HG02852 (cell line): ENCODE measurements at regions not wholly inside any gene's neighbourhood (a gene's known extent, or its start where the extent isn't known, plus 50 kb on each side); places are given as distances from the start of the nearest gene placed in this dataset.

Experiments
- ATAC-seq: cut with Tn5 transposase; IDR thresholded peaks from one replicate; pipeline ENCODE4 v1.9.1; 2021; ENCODE audit warnings: mild to moderate bottlenecking, moderate library complexity; ENCODE audit not compliant: unreplicated experiment

- no peak for ATAC-seq
Measured at GRCh38 chr16:59320657-59321056, 586.5 kb upstream of the GOT2 start.

- no peak for ATAC-seq
Measured at GRCh38 chr16:59319871-59320270, 585.8 kb upstream of the GOT2 start.

DNA sequence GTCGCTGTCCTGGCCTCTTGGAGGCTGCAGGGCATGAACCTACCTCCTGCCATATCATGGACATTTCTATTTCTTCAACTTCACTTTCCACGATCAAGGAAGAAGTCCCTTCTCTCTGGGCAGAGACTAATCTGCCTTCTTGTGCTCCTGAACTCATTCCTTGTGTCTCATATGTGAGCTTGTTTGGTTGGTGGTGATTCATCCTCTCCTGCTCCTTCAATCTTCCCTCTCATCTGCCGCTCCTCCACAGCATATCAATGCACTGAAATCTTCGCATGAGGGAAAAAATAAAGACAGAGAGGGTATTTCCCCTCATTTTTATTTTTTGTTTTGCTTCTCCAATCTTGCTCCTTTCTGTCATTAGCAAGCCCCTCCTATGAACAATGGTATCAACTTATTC lies 571.7 kb upstream of the GOT2 start:
- no peak for ATAC-seq

GRCh38 chr16:59296888-59297287 lies 562.8 kb upstream of the GOT2 start:
- no peak for ATAC-seq

DNA sequence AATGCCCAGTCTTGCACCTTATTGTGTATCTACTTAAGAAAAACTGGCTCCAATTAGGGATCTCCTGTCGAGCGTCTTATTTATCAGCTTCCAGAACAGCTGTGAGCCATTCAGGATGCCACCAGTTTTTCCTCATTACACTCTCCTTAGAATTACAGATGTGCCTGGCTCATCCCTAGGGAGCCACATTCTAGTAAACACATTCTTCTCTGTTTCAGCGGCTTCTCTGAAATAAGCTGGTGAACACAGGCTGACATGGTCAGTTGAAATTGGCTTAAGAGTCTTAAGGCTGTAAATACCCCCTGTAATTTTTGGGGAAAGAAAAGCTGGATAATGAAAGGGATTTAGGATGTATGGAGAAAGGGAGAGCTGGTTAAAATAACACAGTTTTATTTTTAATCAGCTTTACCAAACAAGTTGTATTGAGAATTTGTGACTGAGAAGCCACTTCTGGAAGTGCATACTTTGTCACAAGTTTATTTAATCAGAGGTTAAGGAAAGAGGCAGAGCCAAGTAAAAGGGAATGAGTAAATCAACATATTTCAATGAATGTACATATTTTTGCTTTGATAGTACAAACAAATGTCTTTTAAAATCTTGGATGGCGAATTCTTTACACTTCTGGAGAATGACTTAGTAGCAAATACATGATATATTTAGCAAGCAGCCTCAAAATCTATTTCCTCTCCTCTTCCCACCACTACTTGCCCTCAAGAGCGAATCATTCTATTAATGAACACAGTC lies 562.0 kb upstream of the GOT2 start:
- ATAC-seq, result no peak

DNA sequence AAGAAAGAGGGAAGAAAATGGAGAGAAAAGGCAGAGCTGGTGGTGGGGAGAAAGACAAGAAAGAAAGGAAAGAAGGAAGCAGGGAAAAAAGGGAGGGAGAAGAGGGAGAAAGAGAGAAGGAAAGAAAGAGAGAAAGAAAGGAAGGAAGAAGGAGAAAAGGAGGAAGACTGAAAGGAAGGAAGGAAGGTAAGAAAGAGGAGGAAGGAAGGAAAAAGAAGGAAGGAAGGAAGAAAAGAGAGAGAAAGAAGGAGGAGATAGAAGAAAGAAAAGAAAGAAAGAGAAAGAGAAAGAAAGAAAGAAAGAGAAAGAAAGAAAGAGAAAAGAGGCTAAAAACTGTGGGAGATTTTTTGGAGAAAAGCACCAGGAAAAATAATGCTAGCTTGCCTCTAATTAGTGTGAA lies 561.4 kb upstream of the GOT2 start:
- ATAC-seq, result no peak

DNA sequence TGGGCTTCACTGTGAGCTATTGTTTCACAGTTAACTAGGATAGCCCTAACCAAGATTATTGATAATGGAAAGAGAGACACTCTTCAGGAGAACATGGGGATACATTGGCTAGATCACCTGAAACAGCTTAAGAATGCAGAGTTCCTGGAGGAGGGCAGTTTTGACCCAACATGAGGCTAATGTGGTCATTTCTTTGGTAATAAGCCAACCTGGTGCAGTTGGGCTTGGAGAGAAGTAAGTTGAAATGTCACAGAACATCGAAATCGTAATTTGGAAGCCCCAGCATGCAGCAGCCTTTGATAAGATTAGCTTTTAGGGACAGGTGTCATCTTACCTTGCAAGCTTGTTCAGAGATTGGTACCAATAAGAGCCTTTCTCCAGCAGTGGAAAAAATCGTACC lies 556.6 kb upstream of the GOT2 start:
- ATAC-seq, result no peak

GRCh38 chr16:59289151-59289550 lies 555.0 kb upstream of the GOT2 start:
- no peak for ATAC-seq

DNA sequence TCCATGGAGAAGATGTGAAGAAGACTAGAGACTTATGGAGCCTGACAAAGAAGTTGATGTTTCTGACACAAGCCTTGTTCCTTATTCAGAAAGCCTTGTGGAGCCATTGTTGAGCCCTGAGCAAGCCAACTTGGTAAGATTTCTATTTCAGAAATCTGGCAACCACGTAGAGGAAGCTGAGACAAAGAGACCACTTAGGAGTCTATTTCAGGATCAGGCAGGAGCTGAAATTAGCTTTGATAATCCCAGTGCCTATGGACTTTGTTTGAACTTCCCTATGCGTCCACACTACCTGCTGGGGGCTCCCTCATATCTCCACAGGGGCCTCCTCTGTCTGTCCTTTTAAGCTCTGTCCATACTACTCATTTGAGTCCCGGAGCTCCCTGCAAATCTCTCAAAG lies 540.0 kb upstream of the GOT2 start:
- ATAC-seq, result no peak

- no peak for ATAC-seq
Measured at GRCh38 chr16:59263955-59264354, 529.8 kb upstream of the GOT2 start.

DNA sequence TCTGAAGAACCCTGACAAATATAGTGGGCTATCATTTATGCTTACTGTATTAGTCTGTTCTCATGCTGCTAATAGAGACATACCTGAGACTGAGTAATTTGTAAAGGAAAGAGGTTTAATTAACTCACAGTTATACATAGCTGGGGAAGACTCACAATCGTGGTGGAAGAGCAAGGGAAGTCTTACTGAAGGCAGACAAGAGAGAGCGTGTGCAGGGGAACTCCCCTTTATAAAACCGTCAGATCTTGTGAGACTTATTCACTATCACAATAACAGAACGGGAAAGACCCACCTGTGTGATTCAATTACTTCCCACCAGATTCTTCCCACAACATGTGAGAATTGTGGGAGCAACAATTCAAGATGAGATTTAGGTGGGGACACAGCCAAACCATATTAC lies 526.8 kb upstream of the GOT2 start:
- ATAC-seq, result no peak

DNA sequence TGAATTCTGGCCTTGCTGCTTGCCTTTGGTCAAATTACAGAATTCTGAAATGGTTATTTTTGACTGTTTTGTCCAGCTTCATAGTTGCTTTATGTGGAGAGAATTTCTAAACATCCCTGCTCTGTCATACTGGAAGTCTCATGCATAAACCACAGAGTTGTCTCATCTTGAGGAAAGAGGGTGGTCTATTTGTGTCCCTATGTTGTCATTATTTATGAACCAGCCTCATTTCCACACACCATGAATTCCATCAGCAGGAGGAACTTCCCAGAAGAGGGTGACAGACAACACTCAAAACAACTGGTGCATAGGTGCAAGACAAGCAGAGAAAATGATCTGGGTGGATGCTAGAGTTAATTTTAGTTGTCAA lies 525.8 kb upstream of the GOT2 start:
- no peak for ATAC-seq

DNA sequence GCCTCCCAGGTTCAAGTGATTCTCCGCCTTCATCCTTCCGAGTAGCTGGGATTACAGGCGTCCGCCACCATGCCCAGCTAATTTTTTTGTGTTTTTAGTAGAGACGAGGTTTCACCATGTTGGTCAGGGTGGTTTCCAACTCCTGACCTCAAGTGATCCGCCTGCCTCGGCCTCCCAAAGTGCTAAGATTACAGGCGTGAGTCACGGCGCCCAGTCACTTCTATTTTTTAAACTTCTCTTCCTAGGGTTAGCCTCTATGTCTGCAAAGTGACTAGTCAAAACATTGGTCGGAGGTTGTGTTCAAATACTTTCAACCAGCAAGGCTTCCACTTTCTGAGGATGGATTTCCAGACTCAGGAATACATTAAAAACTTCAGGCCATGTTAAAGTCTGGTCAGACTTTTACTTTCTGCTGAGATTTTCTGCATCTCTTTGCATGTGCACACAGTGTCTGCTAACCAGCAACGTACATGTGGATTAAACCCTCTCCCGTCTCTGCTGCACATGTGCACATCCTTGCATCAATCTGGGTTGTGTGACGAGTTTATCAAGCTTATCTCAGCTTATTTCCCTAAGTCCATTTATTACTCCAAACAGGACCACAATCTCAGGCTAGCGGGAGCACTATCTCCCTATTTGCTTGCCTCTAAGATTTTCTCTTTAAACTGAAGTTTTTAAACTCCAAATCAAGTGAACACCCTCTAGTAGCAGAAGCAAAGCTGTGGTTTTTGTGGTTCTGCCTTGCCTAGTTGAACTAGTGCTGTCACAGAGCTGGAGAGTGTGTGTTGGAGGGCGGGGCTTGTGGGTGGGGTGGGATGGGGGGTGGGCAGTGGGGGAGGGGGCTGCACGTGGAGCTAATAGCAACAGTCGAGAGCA lies 525.2 kb upstream of the GOT2 start:
- ATAC-seq, result no peak

DNA sequence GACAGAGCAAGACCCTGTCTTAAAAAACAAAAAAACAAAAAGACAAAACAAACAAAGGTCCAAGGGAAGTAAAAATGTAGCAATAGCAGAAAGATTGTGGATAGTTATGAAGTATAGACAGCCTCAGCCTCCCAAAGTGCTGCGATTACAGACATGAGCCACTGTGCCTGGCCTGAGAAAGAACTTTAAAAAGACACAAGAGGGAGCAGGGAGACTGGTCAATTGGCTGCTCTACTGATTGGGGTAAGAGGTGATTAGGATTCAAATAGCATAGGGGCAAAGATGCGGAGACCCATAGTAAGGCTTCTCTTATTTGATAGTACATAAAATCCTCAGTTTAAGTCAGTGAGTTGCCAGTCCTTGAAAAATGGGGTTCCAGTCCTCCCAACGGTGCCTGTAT lies 518.2 kb upstream of the GOT2 start:
- no peak for ATAC-seq

DNA sequence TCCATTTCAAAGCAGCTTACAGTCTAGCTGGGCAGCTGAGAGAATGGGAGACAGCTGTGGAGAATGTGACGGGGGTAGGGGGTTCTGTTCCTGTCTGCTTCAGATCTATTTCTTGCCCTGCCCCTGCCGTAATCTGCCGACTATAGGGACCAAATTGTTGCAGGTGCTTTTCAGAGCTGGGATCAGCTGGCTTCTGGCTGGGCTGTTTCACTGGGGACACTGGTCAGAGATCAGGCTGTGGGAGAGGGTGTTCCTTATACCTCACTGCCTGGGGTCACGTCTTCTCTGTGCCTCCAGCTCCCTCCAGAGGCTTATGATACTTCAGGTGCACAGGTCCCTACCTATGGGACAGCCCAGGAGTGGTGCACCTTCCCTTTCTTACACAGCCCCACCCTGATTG lies 514.9 kb upstream of the GOT2 start:
- ATAC-seq, result no peak

- no peak for ATAC-seq
Measured at GRCh38 chr16:59242556-59242955, 508.4 kb upstream of the GOT2 start.

DNA sequence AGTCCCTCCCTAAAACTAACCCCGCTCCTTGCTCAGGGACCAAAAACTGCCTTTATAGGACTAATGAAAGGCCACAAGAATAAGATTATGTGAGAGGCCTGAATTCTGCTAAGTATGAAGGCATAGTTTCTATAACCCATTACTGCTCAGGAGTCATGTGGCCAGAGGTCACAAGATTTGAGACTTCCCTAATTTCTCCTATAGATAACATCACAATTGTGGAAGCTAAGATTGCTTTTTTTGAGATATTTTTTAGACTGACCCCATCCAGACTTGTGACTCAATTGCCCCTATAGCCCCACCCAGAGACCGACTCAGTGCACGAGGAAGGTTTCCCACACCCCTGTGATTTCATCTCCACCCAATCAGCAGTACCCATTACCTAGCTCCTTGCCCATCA lies 504.1 kb upstream of the GOT2 start:
- ATAC-seq, result no peak

DNA sequence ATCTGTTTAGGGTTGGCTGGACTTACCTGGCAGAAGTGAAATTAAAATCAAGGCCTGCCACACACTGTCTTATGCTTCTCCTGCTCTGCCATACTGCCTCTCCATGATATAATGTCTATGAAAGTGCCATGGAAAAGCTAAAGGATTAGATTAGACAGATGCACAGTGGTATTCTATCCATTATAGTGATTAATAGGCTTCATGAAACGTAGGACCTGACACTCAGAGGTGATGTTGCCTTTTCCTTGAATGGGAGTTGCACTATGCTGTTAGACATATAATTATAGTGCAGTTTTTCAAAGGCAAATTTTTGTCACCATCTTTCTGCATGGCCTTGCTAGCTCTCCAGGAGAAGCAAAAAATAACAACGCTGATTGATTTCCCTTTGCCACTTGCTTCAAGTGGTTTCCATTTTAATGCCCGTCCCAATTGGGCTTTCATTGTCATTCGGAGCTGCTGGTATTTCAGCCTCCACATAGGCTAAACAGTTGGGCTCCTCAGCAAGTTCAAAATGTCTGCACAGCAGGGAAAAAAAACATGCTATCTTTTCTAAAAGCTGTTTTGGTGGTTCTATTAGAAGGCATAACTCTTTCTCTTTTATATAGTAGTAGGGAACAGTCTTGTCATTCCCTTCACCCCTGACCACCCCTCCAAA lies 502.8 kb upstream of the GOT2 start:
- ATAC-seq, result no peak

DNA sequence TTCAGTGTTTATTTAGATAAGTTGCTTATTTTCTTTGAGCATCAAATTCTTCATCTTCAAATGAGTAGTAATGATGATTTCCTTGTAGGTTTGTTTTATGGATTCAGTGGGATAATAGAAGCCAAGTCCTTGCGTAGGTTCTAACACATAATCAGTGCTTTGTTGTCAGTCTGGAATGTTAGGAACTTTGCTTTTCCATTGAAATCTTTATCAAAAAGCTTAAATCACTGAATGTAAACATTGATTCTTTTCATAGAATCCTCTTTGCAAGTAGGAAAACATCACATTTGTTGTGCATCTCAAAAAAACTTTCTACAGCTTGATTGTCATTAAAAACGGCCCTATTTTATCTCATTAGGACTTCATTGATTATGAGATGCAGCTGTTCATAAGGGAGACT lies 490.3 kb upstream of the GOT2 start:
- no peak for ATAC-seq

GRCh38 chr16:59220011-59220410 lies 485.9 kb upstream of the GOT2 start:
- no peak for ATAC-seq

- ATAC-seq, result no peak
Measured at GRCh38 chr16:59216291-59216690, 482.2 kb upstream of the GOT2 start.

GRCh38 chr16:59214455-59214854 lies 480.3 kb upstream of the GOT2 start:
- ATAC-seq, result no peak
